ENCODE measurements at regions not wholly inside any gene's neighbourhood (a gene's known extent, or its start where the extent isn't known, plus 50 kb on each side); places are given as distances from the start of the nearest gene placed in this dataset.

- CTCF ChIA-PET = no interaction called here
- no peak overlapping the region for H3K4me2 ChIP-seq (ENCODE audit: control insufficient read depth, insufficient read depth)
- H3K79me2 ChIP-seq (ENCODE audit: control insufficient read depth, insufficient read depth, low read length) = no peaks in the 10 kb centered on the region
- FAIRE-seq (no peak), DNase-seq (ENCODE audit: low read depth, low spot score) (no peak), ATAC-seq (no peak)
- in situ Hi-C loops (cut with MboI) = no loop called here
- SMC1A ChIA-PET (ENCODE audit: uncharacterized antibody, unreplicated experiment) = no interaction called here
- H3K4me1 ChIP-seq (ENCODE audit: control insufficient read depth, insufficient read depth, low read length) = no peaks in the 10 kb centered on the region
- no peaks in the 10 kb centered on the region for H3K36me3 ChIP-seq (ENCODE audit: control insufficient read depth in 2 of 2, insufficient read depth in 2 of 2, low read length in 1 of 2)
- RAD21 ChIA-PET (ENCODE audit: unreplicated experiment) = no interaction called here
- no peak overlapping the region for H3K4me3 ChIP-seq
- no peak overlapping the region for H3K9ac ChIP-seq (ENCODE audit: control insufficient read depth, insufficient read depth, low read length)
- TF ChIP-seq MAX (IDR thresholded peaks at IDR 0.05; ENCODE audit: low read depth, low read length) (no peak), CREM (IDR thresholded peaks at IDR 0.05; ENCODE audit: low read depth) (no peak), EZH2 (IDR thresholded peaks at IDR 0.05; ENCODE audit: borderline replicate concordance, control insufficient read depth, low read depth, low read length) (no peak), RUNX3 (IDR thresholded peaks at IDR 0.05; ENCODE audit: low read length) (no peak), YBX1 (IDR thresholded peaks at IDR 0.05) (no peak), GATAD2B (conservative IDR thresholded peaks at IDR 0.05; ENCODE audit: low read depth) (no peak), SREBF1 (IDR thresholded peaks at IDR 0.05; ENCODE audit: low read length) (no peak), SRF (IDR thresholded peaks at IDR 0.05; ENCODE audit: low read depth in 2 of 2, low read length in 2 of 2) (no peak), RELA (IDR thresholded peaks at IDR 0.05; ENCODE audit: borderline replicate concordance, partially characterized antibody) (no peak), ATF2 (IDR thresholded peaks at IDR 0.05; ENCODE audit: low read length) (no peak), SMAD1 (IDR thresholded peaks at IDR 0.05; ENCODE audit: low read depth, partially characterized antibody) (no peak), TCF3 (IDR thresholded peaks at IDR 0.05; ENCODE audit: borderline replicate concordance, insufficient read depth, low read depth, low read length) (no peak)
- TF ChIP-seq, protein P1, sequence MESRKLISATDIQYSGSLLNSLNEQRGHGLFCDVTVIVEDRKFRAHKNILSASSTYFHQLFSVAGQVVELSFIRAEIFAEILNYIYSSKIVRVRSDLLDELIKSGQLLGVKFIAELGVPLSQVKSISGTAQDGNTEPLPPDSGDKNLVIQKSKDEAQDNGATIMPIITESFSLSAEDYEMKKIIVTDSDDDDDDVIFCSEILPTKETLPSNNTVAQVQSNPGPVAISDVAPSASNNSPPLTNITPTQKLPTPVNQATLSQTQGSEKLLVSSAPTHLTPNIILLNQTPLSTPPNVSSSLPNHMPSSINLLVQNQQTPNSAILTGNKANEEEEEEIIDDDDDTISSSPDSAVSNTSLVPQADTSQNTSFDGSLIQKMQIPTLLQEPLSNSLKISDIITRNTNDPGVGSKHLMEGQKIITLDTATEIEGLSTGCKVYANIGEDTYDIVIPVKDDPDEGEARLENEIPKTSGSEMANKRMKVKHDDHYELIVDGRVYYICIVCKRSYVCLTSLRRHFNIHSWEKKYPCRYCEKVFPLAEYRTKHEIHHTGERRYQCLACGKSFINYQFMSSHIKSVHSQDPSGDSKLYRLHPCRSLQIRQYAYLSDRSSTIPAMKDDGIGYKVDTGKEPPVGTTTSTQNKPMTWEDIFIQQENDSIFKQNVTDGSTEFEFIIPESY (IDR thresholded peaks at IDR 0.05) = no peak
- TF ChIP-seq, protein P2, sequence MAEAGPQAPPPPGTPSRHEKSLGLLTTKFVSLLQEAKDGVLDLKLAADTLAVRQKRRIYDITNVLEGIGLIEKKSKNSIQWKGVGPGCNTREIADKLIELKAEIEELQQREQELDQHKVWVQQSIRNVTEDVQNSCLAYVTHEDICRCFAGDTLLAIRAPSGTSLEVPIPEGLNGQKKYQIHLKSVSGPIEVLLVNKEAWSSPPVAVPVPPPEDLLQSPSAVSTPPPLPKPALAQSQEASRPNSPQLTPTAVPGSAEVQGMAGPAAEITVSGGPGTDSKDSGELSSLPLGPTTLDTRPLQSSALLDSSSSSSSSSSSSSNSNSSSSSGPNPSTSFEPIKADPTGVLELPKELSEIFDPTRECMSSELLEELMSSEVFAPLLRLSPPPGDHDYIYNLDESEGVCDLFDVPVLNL (IDR thresholded peaks at IDR 0.05; ENCODE audit: low read depth, low read length) = no peak
- POLR2A ChIA-PET = no interaction called here
- no peaks in the 10 kb centered on the region for H3K27me3 ChIP-seq (replicated peaks in 1 of 2; ENCODE audit: control insufficient read depth in 2 of 2, insufficient read depth in 2 of 2, low read length in 1 of 2)
- no peaks in the 10 kb centered on the region for H4K20me1 ChIP-seq (ENCODE audit: control insufficient read depth, insufficient read depth)
- WGBS (ENCODE audit: insufficient coverage, insufficient replicate concordance, low lambda C conversion rate, missing lambda C conversion rate) = 4% methylated on average over 1 of the region's 1 CpG
- no TSS peak for BruUV-seq (replicated peaks)
- H3K9me3 ChIP-seq (replicated peaks; ENCODE audit: control insufficient read depth, insufficient read depth, low read length) = no peaks in the 10 kb centered on the region
- intact Hi-C loops (cut with micrococcal nuclease; ENCODE audit: unreplicated experiment) = no loop called here
- no peak overlapping the region for H3K27ac ChIP-seq (ENCODE audit: control insufficient read depth, insufficient read depth)
- H2AFZ ChIP-seq (ENCODE audit: control insufficient read depth, low read depth, low read length) = no peak overlapping the region
Observed at GRCh38 chr3:76731471-76731870, 308.4 kb upstream of the ROBO2 start.
